NOMO-1 (cell line): ENCODE measurements at regions not wholly inside any gene's neighbourhood (a gene's known extent, or its start where the extent isn't known, plus 50 kb on each side); places are given as distances from the start of the nearest gene placed in this dataset.
A peak's percentile ranks its signal among the peaks of the same experiment; 100 is the strongest.
"Not testable (repeated sequence)": the region's sequence is repeated elsewhere in the genome, so short reads cannot be mapped to it uniquely, and the experiment has no call there.

Source experiments
- DNase-seq, 2 experiments: peaks; one replicate each; lab custom pipeline; 2025; ENCODE audit not compliant: unreplicated experiment in 2 of 2; lab: John Stamatoyannopoulos, UW

GRCh38 chrX:125654501-125654900, 334.8 kb downstream of the TEX13C start:
- no peak for DNase-seq

GRCh38 chrX:125673758-125674157, 354.1 kb downstream of the TEX13C start:
- DNase-seq, result no peak

- DNase-seq, result no peak
Observed at GRCh38 chrX:125678258-125678657, 358.6 kb downstream of the TEX13C start.

DNA sequence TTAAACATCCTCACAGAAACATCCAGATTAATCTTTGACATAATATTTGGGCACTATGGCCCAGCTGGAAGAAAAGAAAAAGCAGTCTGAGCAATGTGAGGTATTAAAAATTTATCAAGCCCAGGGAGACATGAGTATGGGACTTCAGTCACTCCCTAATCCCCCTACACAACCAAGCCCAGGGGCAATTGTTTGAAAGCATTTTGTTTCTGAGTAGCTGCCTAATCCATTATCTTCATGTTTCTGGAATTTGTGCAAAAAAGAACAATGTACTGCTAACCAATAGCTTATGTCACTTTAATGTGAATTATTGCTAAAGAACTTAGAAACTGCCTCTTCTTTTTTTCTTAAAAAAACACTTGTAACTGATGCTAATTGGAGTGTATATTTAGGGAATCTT, 360.7 kb downstream of the TEX13C start:
- DNase-seq, result no peak

- DNase-seq, result no peak
Observed at GRCh38 chrX:125681058-125681457, 361.4 kb downstream of the TEX13C start.

DNA sequence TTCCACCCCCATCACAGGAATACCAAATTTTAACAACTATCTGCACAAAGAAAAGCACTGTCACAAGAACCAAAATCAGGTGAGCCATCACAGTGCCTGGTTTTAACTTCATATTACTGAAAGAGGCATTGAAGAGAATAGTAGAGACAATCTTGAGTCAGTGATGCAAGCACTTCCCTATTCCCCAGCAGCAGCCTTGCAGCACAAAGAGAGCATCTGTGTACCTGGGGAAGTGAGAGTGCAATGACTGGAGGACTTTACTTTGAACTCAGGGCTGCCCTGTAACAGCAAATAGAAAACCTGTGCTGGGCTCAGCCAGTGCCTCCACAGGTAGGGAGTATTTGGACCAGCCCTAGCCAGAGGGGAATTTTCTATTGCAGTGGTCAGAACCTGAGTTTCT, 361.8 kb downstream of the TEX13C start:
- DNase-seq, result peak in 1 of 2 experiments; percentile 20

GRCh38 chrX:125690522-125690921, 370.9 kb downstream of the TEX13C start:
- DNase-seq, result not testable (repeated sequence)

DNA sequence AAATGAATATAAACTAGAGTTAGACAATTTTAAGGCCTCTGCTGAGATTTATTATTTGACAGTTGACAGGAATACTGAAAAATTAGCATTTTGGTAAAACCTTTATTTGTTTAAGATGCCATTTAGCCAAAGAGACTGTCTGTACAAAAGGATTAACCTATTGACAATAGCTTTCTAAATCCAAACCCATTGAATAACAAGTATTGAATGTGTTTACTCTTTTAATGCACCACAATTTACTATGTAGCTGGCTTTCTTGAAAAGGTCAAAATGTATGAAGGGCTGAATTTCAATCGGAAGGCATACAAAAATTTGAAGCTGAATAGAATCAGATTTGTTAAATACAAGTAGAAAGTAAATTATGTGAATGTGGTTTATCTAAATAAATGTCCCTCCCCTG, 374.5 kb downstream of the TEX13C start:
- no peak for DNase-seq

- no peak for DNase-seq
Observed at GRCh38 chrX:125709074-125709473, 389.4 kb downstream of the TEX13C start.

- no peak for DNase-seq
Observed at GRCh38 chrX:125709532-125709931, 389.9 kb downstream of the TEX13C start.

- no peak for DNase-seq
Observed at GRCh38 chrX:125710403-125711062, 390.9 kb downstream of the TEX13C start.

DNA sequence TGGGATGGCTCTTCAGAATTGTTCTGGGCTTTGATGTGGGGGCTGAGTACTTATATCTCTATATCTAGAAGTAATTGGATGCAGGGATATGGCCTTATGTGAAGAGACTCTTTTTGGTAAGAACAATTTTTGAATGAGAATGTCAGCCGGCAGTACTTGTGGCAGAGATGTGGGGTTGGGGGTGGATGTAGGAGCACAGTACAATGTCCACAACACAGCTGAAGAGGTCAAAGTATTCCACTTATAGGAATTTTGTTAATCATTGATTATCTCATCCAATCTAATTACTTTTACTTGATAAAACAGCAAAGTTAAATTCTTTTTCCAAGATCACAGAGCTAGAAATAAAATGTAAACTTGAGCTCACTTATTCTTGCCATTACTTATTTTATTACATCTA, 391.4 kb downstream of the TEX13C start:
- no peak for DNase-seq

DNA sequence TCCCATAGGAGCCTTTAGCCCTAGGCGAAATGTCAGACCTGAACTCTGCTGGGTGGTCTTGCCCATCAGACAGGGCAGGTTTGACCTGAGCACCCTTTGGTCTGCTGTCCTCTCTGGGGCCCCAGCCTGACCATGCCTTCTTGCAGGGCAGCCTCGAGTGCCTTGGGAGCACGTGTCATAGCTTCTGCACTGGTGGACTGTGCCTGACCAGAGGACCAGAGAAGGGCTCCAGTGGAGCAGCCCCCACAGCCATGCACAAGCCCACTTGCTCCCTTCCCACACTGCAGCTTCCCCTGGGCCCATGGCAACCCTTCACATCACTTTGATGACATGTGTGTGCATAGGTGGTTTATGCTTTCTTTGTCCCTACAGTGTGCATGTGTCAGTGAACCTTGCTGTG, 394.0 kb downstream of the TEX13C start:
- no peak for DNase-seq

- DNase-seq, result no peak
Observed at GRCh38 chrX:125727117-125727516, 407.4 kb downstream of the TEX13C start.

DNA sequence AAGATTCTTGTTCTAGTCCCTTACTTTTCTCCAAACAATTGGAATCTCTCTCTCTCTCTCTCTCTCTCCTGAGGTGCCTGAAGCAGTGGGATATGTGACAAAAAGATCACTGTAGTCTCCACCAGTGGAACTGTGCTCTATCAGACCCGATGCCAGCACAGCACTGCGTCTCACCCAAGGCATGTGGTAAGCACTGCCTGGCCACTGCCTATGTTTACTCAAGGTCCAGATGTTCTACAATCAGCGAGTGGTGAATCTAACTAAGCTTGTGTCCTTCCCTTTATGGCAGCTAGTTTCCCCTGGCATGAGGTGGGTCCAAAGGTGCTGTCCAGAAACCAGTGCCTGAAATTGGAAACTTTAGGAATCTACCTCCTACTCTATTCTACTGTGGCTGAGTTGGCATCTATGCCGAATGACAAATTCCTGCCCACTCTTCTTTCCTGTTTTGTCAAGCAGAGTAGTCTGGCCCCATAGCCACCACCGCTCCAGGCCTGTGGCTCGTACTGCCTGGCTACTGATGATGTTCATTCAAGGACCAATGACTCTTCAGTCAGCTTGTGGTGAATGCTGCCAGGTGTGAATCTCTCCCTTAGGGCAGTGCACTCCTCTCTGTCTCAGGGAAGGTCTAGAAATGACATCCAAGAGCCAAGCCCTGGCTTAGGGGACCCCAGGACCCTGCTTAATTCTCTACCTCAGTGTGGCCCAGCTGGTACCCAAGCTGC, 416.5 kb downstream of the TEX13C start:
- no peak for DNase-seq

- no peak for DNase-seq
Observed at GRCh38 chrX:125742811-125743210, 423.1 kb downstream of the TEX13C start.

GRCh38 chrX:125744914-125745313, 421.2 kb downstream of the DCAF12L2 start:
- DNase-seq, result no peak

DNA sequence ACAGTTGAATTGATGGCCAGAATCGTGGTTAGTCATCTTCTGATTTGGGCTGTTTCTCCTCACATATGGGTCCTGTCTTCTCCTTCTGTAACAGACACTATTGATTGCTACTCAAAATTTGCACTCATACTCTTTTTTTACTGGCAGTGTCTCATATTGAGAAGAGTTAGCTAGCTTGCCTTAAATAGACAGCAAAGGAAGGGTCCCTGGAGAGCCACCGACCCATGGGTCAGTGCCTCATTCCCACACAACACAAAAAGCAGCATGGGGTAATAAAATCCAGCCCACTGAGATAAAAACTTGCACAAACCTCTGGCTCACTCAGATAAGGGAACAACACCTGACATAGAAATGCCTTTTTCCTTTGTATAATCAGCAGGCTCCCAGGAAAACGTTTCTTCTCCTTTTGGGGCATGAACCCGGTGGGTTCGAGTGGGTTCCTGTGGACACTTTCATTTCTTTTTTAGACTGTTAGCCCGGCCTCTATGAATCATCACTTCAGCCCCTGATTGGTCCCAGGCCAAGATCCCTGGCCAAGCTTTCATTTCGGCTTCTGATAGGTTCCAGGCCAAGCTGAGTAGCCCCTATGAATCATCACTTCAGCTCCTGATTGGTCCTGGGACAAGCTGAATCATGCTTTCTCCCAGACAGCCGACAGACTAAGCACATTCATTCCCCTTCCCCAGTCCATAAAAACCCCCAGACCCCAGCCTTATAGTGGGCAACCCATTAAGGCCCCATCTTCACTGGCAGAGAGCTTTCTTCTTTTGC, 408.1 kb downstream of the DCAF12L2 start:
- no peak for DNase-seq

DNA sequence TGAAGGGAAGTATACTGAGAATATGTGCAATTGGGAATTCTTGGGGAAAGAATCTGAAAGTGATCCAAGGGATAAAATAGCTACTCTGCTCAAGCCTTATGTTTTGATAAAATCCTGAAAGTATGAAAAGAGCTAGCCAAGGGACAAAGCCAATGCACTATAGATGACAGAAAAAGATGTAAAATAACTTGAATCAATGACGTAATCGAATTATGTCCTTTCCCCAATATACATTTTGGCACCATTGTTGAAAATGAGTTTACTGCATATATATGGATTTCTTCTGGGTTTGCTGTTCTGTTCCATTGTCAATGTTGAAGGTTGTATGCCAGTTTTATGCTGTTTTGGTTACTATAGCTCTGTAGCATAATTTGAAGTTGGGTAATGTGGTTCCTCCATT, 407.3 kb downstream of the DCAF12L2 start:
- no peak for DNase-seq

DNA sequence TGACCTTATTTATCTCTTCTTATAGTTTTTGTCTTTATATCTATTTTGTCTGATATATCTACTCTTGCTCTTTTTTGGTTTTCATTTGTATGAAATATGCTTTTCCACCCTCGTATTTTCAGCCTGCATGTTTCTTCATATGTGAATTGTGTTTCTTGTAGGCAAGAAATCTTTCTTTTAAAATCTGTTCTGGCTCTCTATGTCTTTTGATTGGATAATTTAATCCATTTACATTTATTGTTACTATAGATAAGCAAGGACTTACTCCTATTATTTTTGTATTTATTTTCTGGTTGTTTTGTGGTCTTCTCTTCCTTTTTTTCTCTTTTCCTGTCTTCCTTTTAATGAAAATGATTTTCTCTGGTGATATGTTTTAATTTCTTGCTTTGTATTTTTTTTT, 403.1 kb downstream of the DCAF12L2 start:
- DNase-seq, result no peak

GRCh38 chrX:125765347-125765746, 400.7 kb downstream of the DCAF12L2 start:
- no peak for DNase-seq

DNA sequence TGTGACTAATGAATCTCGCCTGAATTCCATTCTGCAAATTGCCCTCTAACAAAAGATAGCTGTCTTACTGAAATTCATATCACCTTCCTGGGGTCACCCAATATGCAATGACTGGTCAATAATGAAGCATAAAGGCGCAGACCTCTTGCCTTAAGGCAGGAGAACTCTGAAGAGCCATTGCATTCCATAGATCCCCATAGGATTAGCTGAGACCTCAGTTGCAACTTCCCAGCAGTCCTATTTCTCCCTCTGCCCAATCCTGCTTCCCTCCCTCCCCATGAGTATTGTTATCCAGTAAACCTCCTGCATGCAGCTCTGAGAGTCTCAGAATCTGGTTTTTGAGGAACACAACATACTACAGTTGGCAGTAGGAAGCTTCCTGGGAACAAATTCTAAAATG, 396.5 kb downstream of the DCAF12L2 start:
- no peak for DNase-seq
